ENCODE measurements at regions not wholly inside any gene's neighbourhood (a gene's known extent, or its start where the extent isn't known, plus 50 kb on each side); places are given as distances from the start of the nearest gene placed in this dataset.

GRCh38 chr2:134074619-134075018, 179.3 kb upstream of the MGAT5 start:
- Histone ChIP-seq H3K4me2 (ENCODE audit: low read length) (no peak overlapping the region), H3K27ac (ENCODE audit: low read length) (no peak overlapping the region), H3K4me3 (ENCODE audit: low read length) (no peak overlapping the region), H3K9ac (ENCODE audit: low read length) (no peak overlapping the region), H3F3A (ENCODE audit: insufficient read depth, low read length, poor library complexity, severe bottlenecking) (no peaks in the 10 kb centered on the region), H3K79me2 (replicated peaks; ENCODE audit: insufficient read depth, low read length) (no peaks in the 10 kb centered on the region), H3K9me3 (ENCODE audit: low read length) (no peaks in the 10 kb centered on the region), H3K27me3 (ENCODE audit: insufficient read depth, low read depth, low read length) (no peaks in the 10 kb centered on the region), H3K36me3 (ENCODE audit: insufficient read depth, low read length) (no peaks in the 10 kb centered on the region), H4K20me1 (ENCODE audit: insufficient read depth) (no peaks in the 10 kb centered on the region), H3K9me2 (ENCODE audit: insufficient read depth, low read length) (no peaks in the 10 kb centered on the region), H2AFZ (ENCODE audit: low read depth, low read length) (no peak overlapping the region)
- TF ChIP-seq TAF1 (IDR thresholded peaks at IDR 0.05; ENCODE audit: low read depth) (no peak), EP300 (conservative IDR thresholded peaks at IDR 0.05; ENCODE audit: poor library complexity, severe bottlenecking) (no peak)
- TF ChIP-seq, protein P1, sequence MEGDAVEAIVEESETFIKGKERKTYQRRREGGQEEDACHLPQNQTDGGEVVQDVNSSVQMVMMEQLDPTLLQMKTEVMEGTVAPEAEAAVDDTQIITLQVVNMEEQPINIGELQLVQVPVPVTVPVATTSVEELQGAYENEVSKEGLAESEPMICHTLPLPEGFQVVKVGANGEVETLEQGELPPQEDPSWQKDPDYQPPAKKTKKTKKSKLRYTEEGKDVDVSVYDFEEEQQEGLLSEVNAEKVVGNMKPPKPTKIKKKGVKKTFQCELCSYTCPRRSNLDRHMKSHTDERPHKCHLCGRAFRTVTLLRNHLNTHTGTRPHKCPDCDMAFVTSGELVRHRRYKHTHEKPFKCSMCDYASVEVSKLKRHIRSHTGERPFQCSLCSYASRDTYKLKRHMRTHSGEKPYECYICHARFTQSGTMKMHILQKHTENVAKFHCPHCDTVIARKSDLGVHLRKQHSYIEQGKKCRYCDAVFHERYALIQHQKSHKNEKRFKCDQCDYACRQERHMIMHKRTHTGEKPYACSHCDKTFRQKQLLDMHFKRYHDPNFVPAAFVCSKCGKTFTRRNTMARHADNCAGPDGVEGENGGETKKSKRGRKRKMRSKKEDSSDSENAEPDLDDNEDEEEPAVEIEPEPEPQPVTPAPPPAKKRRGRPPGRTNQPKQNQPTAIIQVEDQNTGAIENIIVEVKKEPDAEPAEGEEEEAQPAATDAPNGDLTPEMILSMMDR (IDR thresholded peaks at IDR 0.05; ENCODE audit: poor library complexity, severe bottlenecking), result no peak

GRCh38 chr2:134075204-134075603, 178.7 kb upstream of the MGAT5 start:
- H3K27me3 ChIP-seq (ENCODE audit: insufficient read depth, low read depth, low read length), result no peaks in the 10 kb centered on the region
- no peak overlapping the region for H3K9ac ChIP-seq (ENCODE audit: low read length)
- no peak overlapping the region for H3K4me2 ChIP-seq (ENCODE audit: low read length)
- no peaks in the 10 kb centered on the region for H3F3A ChIP-seq (ENCODE audit: insufficient read depth, low read length, poor library complexity, severe bottlenecking)
- H4K20me1 ChIP-seq (ENCODE audit: insufficient read depth), result no peaks in the 10 kb centered on the region
- no peaks in the 10 kb centered on the region for H3K36me3 ChIP-seq (ENCODE audit: insufficient read depth, low read length)
- no peak overlapping the region for H3K4me3 ChIP-seq (ENCODE audit: low read length)
- TF ChIP-seq, protein P1 (IDR thresholded peaks at IDR 0.05; ENCODE audit: poor library complexity, severe bottlenecking), result no peak
- TF ChIP-seq EP300 (conservative IDR thresholded peaks at IDR 0.05; ENCODE audit: poor library complexity, severe bottlenecking), result no peak
- no peak for TF ChIP-seq RAD21 (conservative IDR thresholded peaks at IDR 0.05)
- no peak for TF ChIP-seq EZH2 (IDR thresholded peaks at IDR 0.05; ENCODE audit: borderline replicate concordance, insufficient read depth, low read length, poor library complexity, severe bottlenecking)
- no peak for TF ChIP-seq TAF1 (IDR thresholded peaks at IDR 0.05; ENCODE audit: low read depth)
- H3K9me2 ChIP-seq (ENCODE audit: insufficient read depth, low read length), result no peaks in the 10 kb centered on the region
- no peak overlapping the region for H3K27ac ChIP-seq (ENCODE audit: low read length)
- H3K9me3 ChIP-seq (ENCODE audit: low read length), result no peaks in the 10 kb centered on the region
- no peak overlapping the region for H2AFZ ChIP-seq (ENCODE audit: low read depth, low read length)
- H3K79me2 ChIP-seq (replicated peaks; ENCODE audit: insufficient read depth, low read length), result no peaks in the 10 kb centered on the region

- Histone ChIP-seq H3F3A (ENCODE audit: insufficient read depth, low read length, poor library complexity, severe bottlenecking) (no peaks in the 10 kb centered on the region), H3K4me2 (ENCODE audit: low read length) (no peak overlapping the region), H3K36me3 (ENCODE audit: insufficient read depth, low read length) (no peaks in the 10 kb centered on the region), H3K27ac (ENCODE audit: low read length) (no peak overlapping the region), H2AFZ (ENCODE audit: low read depth, low read length) (no peak overlapping the region), H3K27me3 (ENCODE audit: insufficient read depth, low read depth, low read length) (no peaks in the 10 kb centered on the region), H3K4me3 (ENCODE audit: low read length) (no peak overlapping the region), H3K9ac (ENCODE audit: low read length) (no peak overlapping the region), H3K79me2 (replicated peaks; ENCODE audit: insufficient read depth, low read length) (no peaks in the 10 kb centered on the region), H4K20me1 (ENCODE audit: insufficient read depth) (no peaks in the 10 kb centered on the region), H3K9me2 (ENCODE audit: insufficient read depth, low read length) (no peaks in the 10 kb centered on the region), H3K9me3 (ENCODE audit: low read length) (no peaks in the 10 kb centered on the region)
- TF ChIP-seq SMC3 (conservative IDR thresholded peaks at IDR 0.05; ENCODE audit: poor library complexity) (no peak), REST (IDR thresholded peaks at IDR 0.05; ENCODE audit: borderline replicate concordance) (no peak), EP300 (conservative IDR thresholded peaks at IDR 0.05; ENCODE audit: poor library complexity, severe bottlenecking) (no peak), EZH2 (IDR thresholded peaks at IDR 0.05; ENCODE audit: borderline replicate concordance, insufficient read depth, low read length, poor library complexity, severe bottlenecking) (no peak), POLR2AphosphoS5 (IDR thresholded peaks at IDR 0.05) (no peak)
- TF ChIP-seq, protein P1 (IDR thresholded peaks at IDR 0.05; ENCODE audit: poor library complexity, severe bottlenecking), result no peak
Observed at GRCh38 chr2:134078354-134078753, 175.5 kb upstream of the MGAT5 start.
